HepG2 (cell line): ENCODE measurements at regions not wholly inside any gene's neighbourhood (a gene's known extent, or its start where the extent isn't known, plus 50 kb on each side); places are given as distances from the start of the nearest gene placed in this dataset.

ENCODE experiments used
- ATAC-seq: fragments of 200-7000 bp; cut with Tn5 transposase; 3 replicates; pipeline ENCODE4 v1.9.1; 2020; ENCODE audit warnings: mild to moderate bottlenecking, moderate library complexity
- BruUV-seq: library from RNA; stranded (reverse); fragments of 400-500 nt; replicated peaks from 2 replicates; lab custom pipeline; 2021; lab: Mats Ljungman, UMichigan
- CTCF ChIA-PET: fragments of 300-600 bp; formaldehyde crosslinking; extraction: SDS; loops from one replicate; lab custom pipeline; 2021; ENCODE audit warnings: low total read pairs, inconsistent platforms, low intra/inter-chr PET ratio; lab: Yijun Ruan, JAX
- POLR2A ChIA-PET: fragments of 350-600 bp; sonication (Branson Sonifier 250); formaldehyde crosslinking; loops from one replicate; lab custom pipeline; 2020; ENCODE audit warnings: antibody characterized with exemption, inconsistent platforms; lab: Yijun Ruan, JAX
- DNase-seq: peaks from one replicate; pipeline ENCODE4 v3.0.0-alpha.2; 2015; ENCODE audit warnings: low spot score
- FAIRE-seq: peaks from 3 replicates; lab custom pipeline; 2011; peaks lifted over from hg19 to GRCh38; lab: Jason Lieb, UNC
- H2AFZ ChIP-seq: one replicate; pipeline ENCODE4 v1.6.1; 2011; ENCODE audit warnings: low read length, inconsistent platforms
- H3K27ac ChIP-seq: fragments of 300-600 bp; 3 replicates; pipeline ENCODE4 v1.8.0; 2011; ENCODE audit warnings: mixed run types, mild to moderate bottlenecking, mixed read lengths, low read length, inconsistent platforms; ENCODE audit not compliant: insufficient read depth; ENCODE audit errors: extremely low read length
- H3K27me3 ChIP-seq, 2 experiments: fragments of 200-600 bp in 1 of 2; 2 replicates in 1 of 2; 3 replicates in 1 of 2; pipeline versions ENCODE4 v1.6.0 to v1.8.0; 2011; ENCODE audit warnings: low read length in 2 of 2, mild to moderate bottlenecking in 2 of 2, moderate library complexity in 2 of 2, inconsistent platforms in 1 of 2; ENCODE audit not compliant: insufficient read depth in 2 of 2, control insufficient read depth in 1 of 2
- H3K36me3 ChIP-seq, 2 experiments: fragments of 200-600 bp in 1 of 2; replicated peaks in 1 of 2; 2 replicates in 1 of 2; 3 replicates in 1 of 2; pipeline versions ENCODE4 v1.5.1 to v1.8.0; 2011; ENCODE audit warnings: low read length in 2 of 2, inconsistent platforms in 1 of 2; ENCODE audit not compliant: insufficient read depth in 2 of 2, control insufficient read depth in 1 of 2
- H3K4me1 ChIP-seq: 2 replicates; pipeline ENCODE4 v1.5.1; 2012; ENCODE audit warnings: low read length, inconsistent platforms; ENCODE audit not compliant: insufficient read depth
- H3K4me2 ChIP-seq: 2 replicates; pipeline ENCODE4 v1.6.0; 2011; ENCODE audit warnings: low read depth, low read length, inconsistent platforms
- H3K4me3 ChIP-seq, 3 experiments: fragments of 200-600 bp in 1 of 3; sonication (generic), shearing (Covaris generic) in 1 of 3; replicated peaks in 1 of 3; 2 replicates each; pipeline ENCODE4 v1.5.1; 2011 to 2016; ENCODE audit warnings: low read length in 3 of 3, inconsistent platforms in 2 of 3, low read depth in 2 of 3, mild to moderate bottlenecking in 2 of 3, control low read depth in 1 of 3, mixed read lengths in 1 of 3; ENCODE audit not compliant: insufficient read depth in 1 of 3
- H3K79me2 ChIP-seq: one replicate; pipeline ENCODE4 v1.6.1; 2011; ENCODE audit warnings: low read length, inconsistent platforms; ENCODE audit not compliant: insufficient read depth
- H3K9ac ChIP-seq: 2 replicates; pipeline ENCODE4 v1.6.0; 2011; ENCODE audit warnings: mild to moderate bottlenecking, low read depth, low read length, inconsistent platforms; ENCODE audit not compliant: insufficient read depth
- H3K9me3 ChIP-seq: 2 replicates; pipeline ENCODE4 v1.5.1; 2012; ENCODE audit warnings: mild to moderate bottlenecking, low read length
- H4K20me1 ChIP-seq: 2 replicates; pipeline ENCODE4 v1.6.0; 2011; ENCODE audit warnings: inconsistent platforms, mild to moderate bottlenecking, low read length, moderate library complexity; ENCODE audit not compliant: insufficient read depth
- ARID4A ChIP-seq: sonication (generic); formaldehyde crosslinking; IDR thresholded peaks from 2 replicates; pipeline ENCODE4 v1.5.0; 2020; ENCODE audit warnings: mild to moderate bottlenecking, missing genetic modification reagents, borderline replicate concordance
- ATF1 ChIP-seq: IDR thresholded peaks from 2 replicates; pipeline ENCODE4 v1.6.1; 2016; ENCODE audit warnings: mild to moderate bottlenecking, control low read depth
- FOXP4 ChIP-seq: sonication (generic); formaldehyde crosslinking; IDR thresholded peaks from 2 replicates; pipeline ENCODE4 v1.4.0; 2020; ENCODE audit warnings: missing genetic modification reagents
- JUND ChIP-seq: sonication (generic); formaldehyde crosslinking; IDR thresholded peaks from 2 replicates; pipeline ENCODE4 v1.8.0; 2022; ENCODE audit warnings: mild to moderate bottlenecking, missing genetic modification reagents
- RAD51 ChIP-seq: fragments of 450-650 bp; IDR thresholded peaks from 2 replicates; pipeline ENCODE4 v1.6.1; 2016; ENCODE audit warnings: borderline replicate concordance
- ZNF432 ChIP-seq: sonication (generic); formaldehyde crosslinking; IDR thresholded peaks from 2 replicates; pipeline ENCODE4 v1.5.0; 2020; ENCODE audit warnings: missing genetic modification reagents, mild to moderate bottlenecking, borderline replicate concordance
- WGBS: methylation state at CpG from one replicate; pipeline ENCODE4 v1.1.6; 2017; ENCODE audit warnings: low lambda C conversion rate; 5-methylcytosine and 5-hydroxymethylcytosine counted together
- in situ Hi-C: cut with HindIII; loops from 2 replicates; pipeline ENCODE4 v1.10.0; 2017; ENCODE audit warnings: low pct_unique_long_range_greater_than_20kb; ENCODE audit not compliant: extremely low pct_ligation_motif_present
- intact Hi-C: fragments of 100-400 bp; cut with micrococcal nuclease; formaldehyde crosslinking; loops from one replicate; pipeline ENCODE4 v1.10.0; 2022; ENCODE audit not compliant: unreplicated experiment

GRCh38 chr4:157918036-157918832 lies 254.6 kb downstream of the GASK1B start:
- no peaks in the 10 kb centered on the region for H4K20me1 ChIP-seq
- H3K4me3 ChIP-seq = no peak overlapping the region
- no peaks in the 10 kb centered on the region for H3K79me2 ChIP-seq
- intact Hi-C loops (no loop called here), in situ Hi-C loops (no loop called here)
- ChIA-PET POLR2A (no interaction called here), CTCF (no interaction called here)
- H3K4me1 ChIP-seq = no peaks in the 10 kb centered on the region
- H3K4me2 ChIP-seq = no peak overlapping the region
- WGBS = 45% methylated on average over 2 of the region's 2 CpGs
- H3K27ac ChIP-seq = no peak overlapping the region
- BruUV-seq = no TSS peak
- H2AFZ ChIP-seq = no peak overlapping the region
- FAIRE-seq (no peak), ATAC-seq (no peak), DNase-seq (no peak)
- H3K9ac ChIP-seq = no peak overlapping the region
- no peaks in the 10 kb centered on the region for H3K36me3 ChIP-seq
- H3K27me3 ChIP-seq = no peaks in the 10 kb centered on the region
- TF ChIP-seq ZNF432 (CRISPR knock-in tag) = no peak
- TF ChIP-seq FOXP4 (CRISPR knock-in tag) = no peak
- TF ChIP-seq RAD51 = no peak
- TF ChIP-seq ATF1 (CRISPR knock-in tag) = no peak
- no peak for TF ChIP-seq JUND
- no peak for TF ChIP-seq ARID4A (CRISPR knock-in tag)
- no peaks in the 10 kb centered on the region for H3K9me3 ChIP-seq
